Spleen (tissue), 7 donors: ENCODE measurements at regions not wholly inside any gene's neighbourhood (a gene's known extent, or its start where the extent isn't known, plus 50 kb on each side); places are given as distances from the start of the nearest gene placed in this dataset.

Experiments
- POLR2A ChIP-seq, 3 donors: fragments of 450-650 bp; IDR thresholded peaks; one replicate each; pipeline ENCODE4 v1.5.1; 2017; ENCODE audit warnings: antibody characterized with exemption in 3 of 3, mild to moderate bottlenecking in 1 of 3
- TF ChIP-seq, protein P1 (sequence below), 11 experiments: fragments of 200-600 bp in 7 of 11; fragments of 450-650 bp in 4 of 11; sonication (generic) in 4 of 11; IDR thresholded peaks in 8 of 11; conservative IDR thresholded peaks in 3 of 11; 1 replicate in 7 of 11; 2 replicates in 4 of 11; pipeline versions ENCODE4 v1.4.0 to v1.8.0; 2016 to 2021; ENCODE audit warnings: antibody characterized with exemption in 11 of 11, inconsistent platforms in 4 of 11, mild to moderate bottlenecking in 1 of 11
- donor health status: DM: no; HTN: no; CAD: no; lungs with moderate emphysema.
- donor health status: DM: no; HTN: no; CAD: no.
- donor health status: DM: no; HTN: no; CAD: no.

DNA sequence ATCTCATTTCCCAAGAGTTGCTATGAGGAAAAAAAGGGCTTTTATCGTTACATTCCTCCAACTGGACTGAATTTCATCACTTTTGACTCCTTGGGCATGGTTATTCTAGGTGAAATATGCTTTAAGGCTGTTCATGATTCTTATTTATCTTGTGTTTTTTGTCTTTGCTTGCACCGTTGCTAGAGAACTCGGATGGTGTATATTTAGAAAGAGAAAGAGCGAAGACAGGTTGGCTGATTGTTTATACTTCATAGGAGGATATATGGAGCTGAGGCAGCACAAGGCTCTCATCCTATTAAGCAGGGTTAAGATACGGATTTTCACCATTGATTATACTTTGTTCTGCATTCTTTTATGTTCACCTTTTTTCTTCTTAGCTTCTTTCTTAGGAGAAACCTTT, 94.9 kb upstream of the GEMIN8 start:
- TF ChIP-seq, protein P1, sequence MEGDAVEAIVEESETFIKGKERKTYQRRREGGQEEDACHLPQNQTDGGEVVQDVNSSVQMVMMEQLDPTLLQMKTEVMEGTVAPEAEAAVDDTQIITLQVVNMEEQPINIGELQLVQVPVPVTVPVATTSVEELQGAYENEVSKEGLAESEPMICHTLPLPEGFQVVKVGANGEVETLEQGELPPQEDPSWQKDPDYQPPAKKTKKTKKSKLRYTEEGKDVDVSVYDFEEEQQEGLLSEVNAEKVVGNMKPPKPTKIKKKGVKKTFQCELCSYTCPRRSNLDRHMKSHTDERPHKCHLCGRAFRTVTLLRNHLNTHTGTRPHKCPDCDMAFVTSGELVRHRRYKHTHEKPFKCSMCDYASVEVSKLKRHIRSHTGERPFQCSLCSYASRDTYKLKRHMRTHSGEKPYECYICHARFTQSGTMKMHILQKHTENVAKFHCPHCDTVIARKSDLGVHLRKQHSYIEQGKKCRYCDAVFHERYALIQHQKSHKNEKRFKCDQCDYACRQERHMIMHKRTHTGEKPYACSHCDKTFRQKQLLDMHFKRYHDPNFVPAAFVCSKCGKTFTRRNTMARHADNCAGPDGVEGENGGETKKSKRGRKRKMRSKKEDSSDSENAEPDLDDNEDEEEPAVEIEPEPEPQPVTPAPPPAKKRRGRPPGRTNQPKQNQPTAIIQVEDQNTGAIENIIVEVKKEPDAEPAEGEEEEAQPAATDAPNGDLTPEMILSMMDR (IDR thresholded peaks at IDR 0.05 in 8 of 11, conservative IDR thresholded peaks at IDR 0.05 in 3 of 11) = no peak
- no peak for TF ChIP-seq POLR2A (IDR thresholded peaks at IDR 0.05)
